SHP77 treated with DMSO at 0.1 percent for 48 hours (cell line): ENCODE measurements at regions not wholly inside any gene's neighbourhood (a gene's known extent, or its start where the extent isn't known, plus 50 kb on each side); places are given as distances from the start of the nearest gene placed in this dataset.

ENCODE experiments used
- DNase-seq: peaks from one replicate; lab custom pipeline; 2025; lab: John Stamatoyannopoulos, UW

DNA sequence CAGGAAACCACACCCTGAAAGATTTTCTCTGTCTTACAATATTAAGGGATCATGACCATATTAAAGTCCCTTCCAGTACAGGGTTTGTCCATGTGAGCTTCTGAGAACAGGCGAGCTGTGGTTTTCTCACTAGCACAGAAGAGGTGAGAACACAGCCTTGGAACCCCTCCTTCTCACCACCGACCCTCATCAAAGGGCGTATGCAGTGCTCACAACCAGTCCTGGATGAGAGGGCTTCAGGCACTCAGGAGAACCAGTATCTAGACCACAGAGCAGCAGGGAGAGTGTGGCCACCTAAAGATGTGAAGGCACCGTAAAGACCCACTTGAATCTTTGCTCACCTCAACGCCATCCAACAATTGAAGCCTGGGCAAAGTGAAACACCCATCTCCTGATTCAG lies 397.0 kb downstream of the ETS1 start:
- DNase-seq: no peak

DNA sequence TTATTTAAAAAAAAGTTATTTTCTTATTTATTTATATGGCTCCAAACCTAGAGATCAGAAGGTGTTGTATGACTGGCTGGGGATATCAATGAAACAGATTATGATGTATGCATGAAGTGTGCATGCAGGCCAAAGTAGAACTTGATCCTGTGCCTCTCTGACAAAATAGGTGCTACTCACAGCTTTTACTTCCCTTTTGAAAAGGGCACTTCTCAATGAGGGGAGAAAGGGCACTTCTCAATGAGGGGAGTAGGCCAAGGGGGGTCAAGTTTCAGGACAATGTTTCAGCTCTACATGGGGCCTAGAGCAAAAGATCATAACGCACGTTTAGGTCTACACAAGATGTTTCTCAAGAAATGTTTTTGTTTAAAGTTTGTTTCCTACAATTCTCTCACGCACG lies 397.5 kb downstream of the ETS1 start:
- no peak for DNase-seq

DNA sequence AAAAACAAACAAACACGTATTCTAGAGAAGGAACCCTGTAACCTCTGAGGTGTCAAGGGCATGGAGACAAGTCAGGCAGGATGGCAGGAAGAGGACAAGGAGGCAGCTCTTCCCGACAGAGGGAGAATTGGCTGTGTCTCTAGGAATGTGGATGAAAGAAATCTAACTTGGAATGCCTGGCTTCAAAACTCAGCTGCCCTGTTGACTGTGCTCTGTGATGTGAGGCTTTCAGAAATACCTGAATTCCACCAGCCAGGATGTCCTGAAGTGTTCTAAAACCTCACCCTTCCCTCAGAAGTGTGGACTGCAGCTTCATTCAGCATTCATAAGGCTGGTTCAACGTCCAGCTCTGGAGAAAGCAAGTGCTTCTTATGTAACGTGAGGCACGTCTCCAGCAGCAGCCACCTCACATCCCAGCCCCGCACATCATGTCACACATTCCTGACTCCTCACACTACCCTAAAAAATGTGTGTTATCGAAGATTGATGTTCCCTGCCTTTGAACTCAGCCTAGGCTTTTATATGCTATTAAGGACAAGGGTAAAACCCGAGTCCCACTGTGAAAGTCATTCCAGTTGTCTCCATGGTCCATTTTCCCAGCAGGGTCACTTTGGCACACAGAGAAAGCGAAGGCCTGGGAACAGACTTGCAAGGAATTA lies 398.9 kb downstream of the ETS1 start:
- no peak for DNase-seq

DNA sequence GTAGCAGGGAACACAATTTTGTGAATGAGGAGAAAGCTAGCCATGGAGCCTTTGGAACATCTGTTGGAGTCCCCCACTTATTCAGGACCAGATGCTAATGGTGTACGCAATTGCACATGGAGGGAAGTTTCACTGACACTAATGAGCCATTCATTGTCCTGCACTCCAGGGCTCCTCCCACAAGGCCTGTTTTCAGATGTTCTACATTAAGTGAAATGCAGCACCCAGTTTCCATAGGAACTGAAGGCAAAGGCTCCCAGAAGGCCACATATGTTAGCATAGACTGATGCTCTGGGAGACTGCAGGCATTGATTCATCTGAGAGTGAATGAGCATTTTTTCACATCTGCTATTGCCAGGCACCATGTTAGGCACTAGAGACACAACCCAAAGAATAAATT lies 399.5 kb downstream of the ETS1 start:
- DNase-seq: no peak

DNA sequence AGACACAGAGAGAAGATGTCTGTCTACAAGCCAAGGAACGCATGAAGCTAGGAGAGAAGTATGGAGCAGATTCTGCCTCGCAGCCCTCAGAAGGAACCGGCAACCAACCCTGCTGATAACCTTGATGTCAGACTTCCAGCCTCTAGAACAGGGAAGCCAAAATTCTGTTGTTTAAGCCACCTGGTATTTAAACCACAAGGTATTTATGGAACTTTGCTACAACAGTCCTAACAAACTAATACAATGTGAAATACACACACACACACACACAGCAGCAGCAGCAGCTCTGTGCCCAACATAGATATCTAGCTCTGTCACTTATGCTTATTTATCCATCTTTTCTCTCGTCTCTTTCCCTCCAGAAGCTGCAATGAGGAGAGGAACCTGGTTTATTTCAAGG lies 400.0 kb downstream of the ETS1 start:
- DNase-seq: no peak

DNA sequence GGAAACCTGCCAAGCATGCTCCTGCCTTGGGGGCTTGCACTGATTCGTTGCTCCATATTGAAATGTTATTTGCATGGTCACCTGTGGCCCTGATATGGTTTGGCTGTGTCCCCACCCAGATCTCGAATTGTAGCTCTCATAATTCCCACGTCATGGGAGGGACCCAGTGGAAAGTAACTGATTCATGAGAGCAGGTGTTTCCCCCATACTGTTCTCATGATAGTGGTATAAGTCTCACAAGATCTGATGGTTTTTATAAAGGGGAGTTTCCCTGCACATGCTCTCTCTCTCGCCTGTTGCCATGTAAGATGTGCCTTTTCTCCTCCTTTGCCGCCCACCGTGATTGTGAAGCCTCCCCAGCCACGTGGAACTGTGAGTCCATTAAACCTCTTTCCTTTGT lies 402.4 kb downstream of the ETS1 start:
- no peak for DNase-seq

DNA sequence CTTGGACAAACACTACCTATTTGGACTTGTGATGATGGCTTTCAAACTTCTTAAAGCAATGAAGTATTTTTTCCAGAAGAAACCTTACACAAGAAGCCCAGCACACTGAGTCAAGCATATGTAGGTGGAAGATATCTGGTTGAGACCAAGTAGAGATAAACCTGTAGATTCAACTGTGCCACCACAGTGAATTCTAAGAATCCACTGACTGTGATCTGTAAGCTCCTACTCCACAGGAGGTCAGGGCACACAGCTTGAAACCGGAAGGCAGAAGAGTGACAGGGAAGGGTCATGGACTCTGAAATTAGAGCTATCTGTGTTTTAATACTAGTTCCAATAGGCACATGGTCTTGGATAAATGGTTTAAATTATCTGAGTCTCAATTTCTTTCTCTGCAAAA lies 404.5 kb downstream of the ETS1 start:
- DNase-seq: no peak

DNA sequence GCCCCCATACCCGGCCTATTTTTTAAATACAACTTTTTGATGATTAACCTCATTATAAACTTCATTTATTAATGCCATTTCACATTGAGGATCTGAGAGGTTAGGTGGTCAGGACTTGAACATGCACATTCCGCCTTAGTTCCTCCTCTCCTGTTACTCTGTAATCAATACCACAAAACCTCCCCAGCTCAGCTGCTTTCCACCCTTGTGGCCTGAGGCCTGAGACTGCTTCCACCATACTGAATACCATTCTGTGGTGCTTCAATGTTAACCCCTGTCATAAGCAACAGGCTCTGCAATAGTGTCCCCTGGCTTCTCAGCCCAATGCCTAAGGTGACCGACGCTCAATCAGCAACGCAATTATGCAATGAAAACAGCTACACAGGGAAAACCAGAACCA lies 405.4 kb downstream of the ETS1 start:
- DNase-seq: no peak

DNA sequence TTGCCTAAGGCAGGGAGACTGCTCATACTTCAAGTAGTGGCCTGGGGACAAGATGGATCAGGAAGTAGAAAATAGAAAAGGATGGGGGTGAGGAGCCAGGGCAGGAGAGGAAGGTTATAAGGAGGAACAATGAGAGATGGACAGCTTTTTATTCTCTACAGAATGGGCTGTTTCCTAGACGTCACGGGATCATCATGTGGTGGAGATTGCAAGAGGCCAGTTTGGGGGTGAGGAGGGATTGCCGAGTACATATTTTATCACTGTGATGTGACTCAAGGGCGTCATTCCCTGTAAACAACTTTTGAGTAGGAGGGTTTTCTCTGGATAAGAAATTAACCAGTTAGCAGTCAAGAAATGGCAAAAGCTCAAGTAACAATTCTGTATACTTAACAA lies 406.3 kb downstream of the ETS1 start:
- no peak for DNase-seq

DNA sequence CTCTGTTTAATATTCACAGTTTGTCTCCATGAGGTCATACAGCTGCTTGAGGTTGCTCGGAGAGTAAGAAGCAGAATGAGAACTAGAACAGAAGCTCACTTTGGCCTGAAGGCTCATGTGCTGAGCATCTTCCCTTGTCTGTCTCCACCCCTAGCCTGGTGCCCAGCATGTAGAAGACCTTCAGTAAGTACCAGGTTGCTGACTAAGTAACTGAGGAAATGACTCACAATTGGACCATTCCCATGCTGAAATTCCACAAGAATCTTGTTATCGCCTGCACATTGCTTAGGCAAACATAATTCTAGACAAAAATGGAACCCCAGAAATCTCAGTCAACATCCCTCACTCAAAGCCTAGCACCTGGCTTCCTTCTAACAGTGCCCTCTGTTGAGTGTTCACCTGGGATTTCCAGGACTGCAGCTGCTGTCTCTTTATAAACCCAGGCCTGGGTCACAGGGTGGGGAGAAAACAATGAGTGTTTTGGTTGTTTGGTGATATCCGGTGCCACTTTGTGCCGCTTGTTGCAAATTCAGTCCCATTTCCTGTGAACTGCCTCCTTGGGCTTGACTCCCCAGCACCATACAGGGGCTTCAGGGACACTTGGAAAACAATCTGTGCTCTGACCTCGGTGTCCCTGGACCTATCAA lies 406.8 kb downstream of the ETS1 start:
- DNase-seq: no peak

DNA sequence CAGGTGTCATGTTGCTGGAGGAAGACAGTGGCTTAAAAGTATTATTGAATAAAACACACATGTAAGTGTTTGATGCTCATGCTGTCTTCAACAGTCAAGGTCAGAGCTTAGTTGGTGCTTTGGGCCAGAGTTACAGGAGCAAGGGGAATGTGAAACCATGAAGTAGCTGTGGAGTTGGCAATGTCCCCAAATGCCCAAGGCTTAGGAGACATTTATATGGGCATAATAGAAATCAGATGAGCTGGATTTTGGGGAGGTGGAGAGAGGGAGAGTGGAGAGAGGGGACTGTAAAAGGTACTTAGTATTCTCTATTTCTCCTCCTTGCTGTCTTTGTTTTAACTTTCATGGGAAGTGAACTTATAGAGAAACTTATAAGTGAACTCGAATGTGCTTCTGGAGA lies 407.8 kb downstream of the ETS1 start:
- no peak for DNase-seq

DNA sequence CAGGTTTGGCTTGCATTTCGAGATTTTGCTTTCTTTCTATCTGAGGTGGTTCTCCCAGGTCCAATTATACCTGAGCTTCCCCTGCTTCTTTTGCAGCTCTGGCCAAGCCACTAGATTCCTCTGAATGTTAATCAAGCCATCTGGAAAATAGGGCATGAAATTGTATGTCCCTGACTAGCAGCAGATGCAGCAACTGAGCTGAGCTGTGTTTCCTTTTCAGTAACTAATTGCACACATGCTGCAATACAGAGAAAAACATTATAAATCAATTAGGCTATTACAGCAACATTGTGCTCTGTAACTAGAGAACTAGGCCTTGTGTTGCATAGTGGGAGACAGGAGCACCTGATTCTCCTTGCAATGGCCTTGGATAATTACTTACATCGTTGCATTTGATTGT lies 408.3 kb downstream of the ETS1 start:
- DNase-seq: no peak

DNA sequence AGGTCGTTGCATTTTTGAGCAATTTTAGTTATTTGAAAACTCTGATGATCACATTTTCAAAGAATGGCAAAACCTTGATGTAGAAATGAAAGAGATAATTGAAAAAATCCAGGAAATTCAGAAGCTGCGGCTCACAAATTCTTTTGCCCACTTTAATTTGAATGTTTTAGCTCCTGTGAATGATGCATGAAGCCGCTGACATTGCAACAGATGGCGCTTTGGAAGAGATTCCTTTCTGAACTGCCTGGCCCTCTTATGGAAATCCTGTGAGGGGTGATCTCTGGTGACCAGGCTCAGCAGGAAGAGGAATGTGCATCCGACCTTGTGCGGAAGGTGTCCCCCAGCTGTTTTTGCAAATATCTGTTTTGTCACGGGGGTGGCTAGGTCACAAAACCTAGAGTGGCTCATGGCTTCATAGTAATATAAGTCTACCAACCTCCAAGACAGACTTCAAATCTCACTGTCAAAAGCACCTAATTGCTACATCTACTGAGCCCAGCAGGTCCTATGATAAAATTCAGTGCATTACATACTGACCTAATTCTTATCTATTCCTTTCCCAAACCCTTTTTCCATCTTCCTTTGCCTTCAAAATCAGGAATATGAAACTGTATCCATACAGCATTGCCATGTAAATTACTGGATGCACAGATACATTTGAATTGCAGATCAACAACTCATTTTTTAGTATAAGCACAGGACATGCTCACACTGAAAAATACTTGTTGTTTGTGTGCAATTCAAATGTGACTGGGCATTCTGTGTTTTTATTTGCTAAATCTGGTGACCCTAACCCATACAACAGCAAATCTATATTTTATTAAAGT lies 412.7 kb downstream of the ETS1 start:
- no peak for DNase-seq

DNA sequence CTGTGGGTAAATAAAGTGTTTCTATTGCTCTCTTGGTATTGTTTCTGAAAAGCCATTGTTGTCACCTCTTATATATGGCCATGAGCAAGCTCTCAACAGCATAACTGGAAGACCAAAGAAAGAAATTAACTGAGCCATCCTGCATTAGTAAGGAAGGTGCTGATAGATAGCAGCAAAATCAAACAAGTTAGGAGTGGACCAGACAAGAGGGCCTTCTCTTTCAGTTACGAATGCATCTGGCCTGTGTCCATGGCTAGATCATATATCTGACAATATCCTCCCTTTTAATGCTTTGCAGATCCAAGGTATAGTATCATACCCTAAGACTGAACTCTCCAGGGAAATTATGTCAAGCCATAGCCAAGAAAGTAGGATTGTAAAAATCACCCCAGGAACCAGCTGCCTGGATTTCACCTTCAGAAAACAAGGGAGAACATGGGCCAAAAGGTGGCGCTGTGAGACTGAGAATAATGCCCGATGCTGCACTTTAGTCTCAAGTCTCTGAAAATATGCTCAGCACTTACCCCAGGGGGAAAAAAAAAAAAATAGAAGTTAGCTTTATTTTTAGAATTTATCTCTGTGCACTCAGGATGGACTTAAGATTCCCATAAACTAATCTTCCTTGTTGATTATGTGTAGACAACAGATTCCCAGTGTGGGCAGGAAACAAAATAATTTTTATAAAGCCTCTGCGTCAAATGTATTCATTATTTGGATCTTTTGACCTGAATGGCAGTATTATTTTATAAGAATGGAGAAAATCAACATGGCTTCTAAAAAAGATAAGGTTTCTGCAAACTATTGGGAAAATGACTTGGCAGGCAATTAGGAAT lies 415.1 kb downstream of the ETS1 start:
- peak; percentile 25 for DNase-seq

DNA sequence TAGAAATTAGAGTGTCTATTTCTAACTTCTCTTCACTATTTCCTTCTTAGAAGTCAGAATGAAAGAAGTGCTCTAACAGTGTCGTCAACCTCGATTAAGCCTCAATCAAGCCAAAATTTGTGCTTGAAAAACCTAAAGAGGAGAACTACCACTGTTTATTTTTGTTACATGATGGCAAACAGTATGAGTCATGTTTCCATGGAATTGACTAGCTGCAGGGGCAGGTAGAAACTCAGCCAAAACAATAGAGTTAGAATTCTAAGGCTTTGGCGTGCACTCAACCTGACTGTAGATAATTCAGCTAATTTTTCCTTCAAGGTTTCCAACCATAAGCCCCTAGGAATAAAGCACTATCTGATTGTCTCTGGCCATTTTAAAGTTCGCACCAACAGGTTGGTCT lies 415.9 kb downstream of the ETS1 start:
- DNase-seq: no peak

DNA sequence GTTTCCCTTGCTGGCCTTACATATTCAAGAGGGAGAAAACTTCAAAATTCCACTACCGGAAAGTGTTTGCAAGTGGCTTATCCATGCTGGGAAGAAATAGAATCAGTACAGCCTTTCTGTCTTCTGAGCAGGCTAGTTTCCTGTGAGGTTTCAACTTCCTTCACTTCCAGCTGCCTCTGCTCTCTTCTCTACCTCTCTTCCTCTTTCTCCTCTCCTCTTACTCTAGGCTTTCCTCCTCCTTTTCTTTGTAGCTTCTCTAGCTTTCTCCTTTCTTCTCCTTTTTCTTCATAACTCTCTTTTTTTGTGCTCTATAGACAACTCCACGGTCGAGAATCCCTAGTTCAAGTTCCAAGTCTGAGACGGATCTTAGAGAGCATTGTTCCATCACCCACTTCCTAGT lies 421.8 kb downstream of the ETS1 start:
- DNase-seq: no peak

DNA sequence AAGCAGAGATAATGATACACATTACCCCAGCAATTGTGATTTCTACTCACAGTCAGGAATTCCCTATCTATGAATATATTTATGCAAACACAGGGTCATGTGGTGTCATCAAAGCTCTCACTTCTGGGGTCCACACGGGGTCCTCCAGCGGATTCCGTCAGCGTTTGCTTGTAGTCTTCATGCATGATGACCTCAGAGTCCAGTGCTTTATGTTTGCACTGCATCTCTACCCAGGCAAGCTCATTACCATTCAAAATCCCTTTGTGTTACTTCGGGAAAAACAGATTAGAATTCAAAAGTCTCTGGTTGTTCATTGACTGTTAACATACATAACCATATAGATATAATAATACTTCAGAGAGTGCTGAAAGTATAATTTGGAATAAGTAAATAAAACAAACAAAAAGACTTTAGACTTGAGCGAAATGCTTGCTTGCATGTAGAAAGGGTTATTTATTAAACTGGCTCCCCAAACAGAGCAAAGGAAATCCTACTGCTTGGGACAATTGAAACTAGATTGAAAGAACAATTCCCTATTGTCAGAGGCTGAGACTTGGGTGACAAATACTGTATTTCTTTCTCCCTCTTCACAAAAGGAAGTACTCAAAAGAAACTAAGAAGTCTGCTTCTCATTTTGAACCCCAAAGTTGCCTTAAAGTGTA lies 423.1 kb downstream of the ETS1 start:
- no peak for DNase-seq

DNA sequence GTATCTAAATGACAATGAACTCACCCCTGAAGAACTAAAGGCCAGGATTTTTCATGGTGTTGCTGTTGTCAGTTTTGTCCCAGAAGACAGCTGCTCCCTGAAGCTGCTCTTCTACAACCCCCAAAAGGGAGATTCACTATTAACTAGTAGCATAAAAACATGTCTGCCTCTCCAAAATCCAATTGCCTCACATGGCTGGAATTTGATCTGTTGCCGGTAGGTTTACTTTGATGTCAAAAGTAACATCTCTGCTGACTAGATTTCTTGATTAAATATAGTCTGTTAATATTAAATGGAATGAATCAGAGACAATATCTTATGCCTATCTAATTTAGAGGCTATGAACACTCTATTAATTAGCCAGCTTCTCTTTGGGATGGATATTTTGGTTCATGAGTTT lies 425.4 kb downstream of the ETS1 start:
- no peak for DNase-seq

DNA sequence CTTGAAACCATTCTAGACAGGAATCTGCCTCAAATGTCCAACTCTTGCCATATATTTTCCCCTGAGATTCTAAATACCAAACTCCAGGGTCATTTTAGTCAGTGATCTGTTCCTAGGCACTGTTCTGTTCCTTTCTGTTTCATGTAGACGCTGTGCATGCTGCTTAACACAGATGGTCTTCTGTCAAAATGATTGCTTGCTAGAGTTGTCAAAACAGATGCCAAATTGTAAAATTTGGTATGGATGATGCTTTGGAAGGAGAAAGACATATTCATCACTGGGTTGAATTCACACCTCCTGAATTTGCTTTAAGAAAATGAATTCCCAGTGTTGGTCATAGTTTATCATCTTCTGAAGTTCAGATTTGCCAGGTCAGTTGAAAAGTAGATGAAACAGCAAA lies 425.9 kb downstream of the ETS1 start:
- DNase-seq: no peak

DNA sequence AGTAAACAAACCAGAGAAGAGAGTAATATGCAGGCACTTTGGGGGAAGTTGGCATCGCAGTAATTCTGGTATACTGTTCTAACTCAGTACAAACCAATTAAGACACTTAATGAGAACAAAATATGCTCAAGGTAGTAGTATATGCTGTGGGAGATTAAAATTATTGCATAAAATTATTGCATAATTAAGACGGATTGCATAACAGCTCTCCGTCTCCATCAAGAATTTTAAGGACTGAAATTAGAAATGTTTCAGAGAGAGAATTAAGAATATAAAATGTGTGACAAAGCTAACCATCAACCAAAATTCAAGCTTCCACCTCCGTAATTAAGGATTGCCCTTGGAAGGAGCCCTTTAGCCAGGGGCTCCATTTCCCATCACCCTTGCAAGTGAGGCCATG lies 428.5 kb downstream of the ETS1 start:
- DNase-seq: no peak

DNA sequence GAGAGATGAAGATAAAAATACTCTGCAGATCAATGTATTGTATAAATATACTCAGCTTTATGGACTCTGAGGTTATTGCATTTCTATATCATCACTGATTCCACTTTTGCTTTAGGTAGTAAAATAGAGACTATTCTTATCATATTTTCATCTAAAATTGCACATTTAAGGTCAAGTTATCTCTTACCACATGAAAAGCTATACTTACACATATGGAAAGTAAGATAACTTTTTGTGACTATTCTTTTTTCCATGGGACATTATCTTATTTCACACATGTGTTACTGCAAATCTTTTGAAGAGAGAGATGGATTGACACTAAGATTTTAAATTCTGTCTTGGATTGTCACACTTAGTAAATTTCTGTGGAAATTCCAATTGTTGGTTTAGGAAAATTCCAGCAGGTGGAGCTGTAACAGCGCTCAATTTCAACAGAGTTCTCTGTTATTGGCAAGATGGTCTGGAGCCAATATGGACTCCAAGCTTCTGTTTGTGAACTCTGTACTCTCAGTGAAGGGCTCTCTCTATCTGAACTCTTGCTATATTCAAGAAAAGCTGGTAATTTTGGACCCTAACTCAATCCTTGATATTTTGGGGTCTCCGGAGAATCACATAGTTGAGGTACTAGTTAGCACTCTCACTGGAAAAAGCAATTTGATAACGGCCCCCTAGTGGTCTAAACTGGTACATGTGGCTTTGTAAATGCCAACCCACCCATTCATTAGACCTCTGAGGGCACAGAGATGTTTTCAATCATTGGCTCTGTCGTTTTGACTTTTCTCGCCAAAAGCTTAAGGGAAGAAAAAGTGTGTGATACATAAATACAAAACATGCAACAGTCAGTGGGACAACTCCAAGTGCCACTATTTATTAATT lies 429.7 kb downstream of the ETS1 start:
- DNase-seq: peak; percentile 46
